Colonic mucosa (tissue), 4 donors: ENCODE measurements at regions not wholly inside any gene's neighbourhood (a gene's known extent, or its start where the extent isn't known, plus 50 kb on each side); places are given as distances from the start of the nearest gene placed in this dataset.

Source experiments
- DNase-seq: peaks from one replicate; pipeline ENCODE4 v3.0.0-alpha.2; 2020
- H3K27ac ChIP-seq: fragments of 200-600 bp; one replicate; pipeline ENCODE4 v1.8.0; 2021
- H3K27me3 ChIP-seq: fragments of 200-600 bp; one replicate; pipeline ENCODE4 v1.8.0; 2021
- H3K36me3 ChIP-seq: fragments of 200-600 bp; one replicate; pipeline ENCODE4 v1.8.0; 2021
- H3K4me1 ChIP-seq: fragments of 200-600 bp; one replicate; pipeline ENCODE4 v1.8.0; 2021; ENCODE audit warnings: mild to moderate bottlenecking
- H3K4me3 ChIP-seq: fragments of 200-600 bp; one replicate; pipeline ENCODE4 v1.8.0; 2021
- H3K9ac ChIP-seq, 2 donors: one replicate each; pipeline ENCODE4 v1.7.0; 2013; ENCODE audit warnings: control low read depth in 2 of 2, low read depth in 2 of 2, low read length in 2 of 2
- H3K9me3 ChIP-seq: fragments of 200-600 bp; one replicate; pipeline ENCODE4 v1.8.0; 2021
- CTCF ChIP-seq: fragments of 200-600 bp; IDR thresholded peaks from one replicate; pipeline ENCODE4 v1.8.0; 2022; ENCODE audit warnings: antibody characterized with exemption, mild to moderate bottlenecking
- intact Hi-C: fragments of 100-400 bp; cut with DNase I; formaldehyde crosslinking; loops from one replicate; pipeline ENCODE4 v1.14.1; 2022
- donor health status: healthy.
- donor health status: DM: no; HTN: no; CAD: no.
- donor health status: DM: no; HTN: no; CAD: no.

GRCh38 chr5:155983954-155984353 lies 343.0 kb upstream of the SGCD start:
- Histone ChIP-seq H3K36me3 (no peaks in the 10 kb centered on the region), H3K27me3 (no peaks in the 10 kb centered on the region), H3K9me3 (no peaks in the 10 kb centered on the region), H3K9ac (no peak overlapping the region), H3K4me1 (no peaks in the 10 kb centered on the region), H3K27ac (no peak overlapping the region), H3K4me3 (no peak overlapping the region)
- intact Hi-C loops: no loop called here
- DNase-seq: no peak
- TF ChIP-seq CTCF: no peak

- no peaks in the 10 kb centered on the region for H3K27me3 ChIP-seq
- H3K27ac ChIP-seq: no peak overlapping the region
- H3K9me3 ChIP-seq: no peaks in the 10 kb centered on the region
- no peak overlapping the region for H3K4me3 ChIP-seq
- DNase-seq: no peak
- no peak overlapping the region for H3K9ac ChIP-seq
- H3K36me3 ChIP-seq: no peaks in the 10 kb centered on the region
- TF ChIP-seq CTCF: no peak
- intact Hi-C loops: no loop called here
- no peaks in the 10 kb centered on the region for H3K4me1 ChIP-seq
These were observed 339.6 kb upstream of the SGCD start for GRCh38 chr5:155987265-155987810.

GRCh38 chr5:155989879-155990278 lies 337.1 kb upstream of the SGCD start:
- H3K27me3 ChIP-seq: no peaks in the 10 kb centered on the region
- intact Hi-C loops: no loop called here
- TF ChIP-seq CTCF: no peak
- no peaks in the 10 kb centered on the region for H3K4me1 ChIP-seq
- no peak for DNase-seq
- H3K4me3 ChIP-seq: no peak overlapping the region
- H3K36me3 ChIP-seq: no peaks in the 10 kb centered on the region
- H3K27ac ChIP-seq: no peak overlapping the region
- no peak overlapping the region for H3K9ac ChIP-seq
- no peaks in the 10 kb centered on the region for H3K9me3 ChIP-seq

GRCh38 chr5:155996123-155996522 lies 330.8 kb upstream of the SGCD start:
- Histone ChIP-seq H3K27me3 (no peaks in the 10 kb centered on the region), H3K9ac (no peak overlapping the region), H3K36me3 (no peaks in the 10 kb centered on the region), H3K27ac (no peak overlapping the region), H3K4me1 (no peaks in the 10 kb centered on the region), H3K9me3 (no peaks in the 10 kb centered on the region), H3K4me3 (no peak overlapping the region)
- DNase-seq: no peak
- no peak for TF ChIP-seq CTCF
- intact Hi-C loops: no loop called here

- H3K27me3 ChIP-seq: no peaks in the 10 kb centered on the region
- H3K9ac ChIP-seq: no peak overlapping the region
- H3K27ac ChIP-seq: no peak overlapping the region
- H3K36me3 ChIP-seq: no peaks in the 10 kb centered on the region
- TF ChIP-seq CTCF: no peak
- intact Hi-C loops: no loop called here
- no peak overlapping the region for H3K4me3 ChIP-seq
- DNase-seq: no peak
- H3K4me1 ChIP-seq: no peaks in the 10 kb centered on the region
- H3K9me3 ChIP-seq: no peaks in the 10 kb centered on the region
These were observed 328.7 kb upstream of the SGCD start for GRCh38 chr5:155998257-155998656.

- no peak overlapping the region for H3K4me3 ChIP-seq
- no peak for TF ChIP-seq CTCF
- intact Hi-C loops: no loop called here
These were observed 326.8 kb upstream of the SGCD start for GRCh38 chr5:156000115-156000514.

More at GRCh38 chr5:156000115-156000514, 326.8 kb upstream of the SGCD start:
- Histone ChIP-seq H3K27ac (no peak overlapping the region), H3K9ac (no peak overlapping the region), H3K36me3 (no peaks in the 10 kb centered on the region), H3K27me3 (no peaks in the 10 kb centered on the region), H3K9me3 (no peaks in the 10 kb centered on the region), H3K4me1 (no peaks in the 10 kb centered on the region)
- no peak for DNase-seq
